Activated CD4-positive, alpha-beta memory T cell treated with anti-CD3 and anti-CD28 coated beads for 36 hours (primary cell): ENCODE measurements at regions not wholly inside any gene's neighbourhood (a gene's known extent, or its start where the extent isn't known, plus 50 kb on each side); places are given as distances from the start of the nearest gene placed in this dataset.

Source experiments
- CTCF ChIA-PET: fragments of 350-600 bp; sonication (Branson Sonifier 250); formaldehyde crosslinking; loops from one replicate; lab custom pipeline; 2021; ENCODE audit warnings: antibody characterized with exemption, inconsistent platforms; lab: Charles Lee
- POLR2A ChIA-PET: fragments of 350-600 bp; sonication (Branson Sonifier 250); formaldehyde crosslinking; loops from one replicate; lab custom pipeline; 2021; ENCODE audit warnings: antibody characterized with exemption; lab: Charles Lee
- DNase-seq: peaks from one replicate; pipeline ENCODE4 v3.0.0-alpha.2; 2020
- H3K27ac Mint-ChIP-seq: one replicate; pipeline ENCODE4 v1.8.0; 2021; ENCODE audit warnings: mixed read lengths
- H3K27me3 Mint-ChIP-seq: one replicate; pipeline ENCODE4 v1.8.0; 2021; ENCODE audit warnings: mixed read lengths
- H3K36me3 Mint-ChIP-seq: one replicate; pipeline ENCODE4 v1.8.0; 2021; ENCODE audit warnings: mixed read lengths
- H3K4me1 Mint-ChIP-seq: one replicate; pipeline ENCODE4 v1.8.0; 2021; ENCODE audit warnings: low read depth, mixed read lengths
- H3K4me3 Mint-ChIP-seq: one replicate; pipeline ENCODE4 v1.8.0; 2021; ENCODE audit warnings: mild to moderate bottlenecking, mixed read lengths
- H3K9me3 Mint-ChIP-seq: one replicate; pipeline ENCODE4 v1.8.0; 2021; ENCODE audit warnings: mixed read lengths
- intact Hi-C: fragments of 100-400 bp; cut with micrococcal nuclease; formaldehyde crosslinking; loops from one replicate; pipeline ENCODE4 v1.15.1; 2023

DNA sequence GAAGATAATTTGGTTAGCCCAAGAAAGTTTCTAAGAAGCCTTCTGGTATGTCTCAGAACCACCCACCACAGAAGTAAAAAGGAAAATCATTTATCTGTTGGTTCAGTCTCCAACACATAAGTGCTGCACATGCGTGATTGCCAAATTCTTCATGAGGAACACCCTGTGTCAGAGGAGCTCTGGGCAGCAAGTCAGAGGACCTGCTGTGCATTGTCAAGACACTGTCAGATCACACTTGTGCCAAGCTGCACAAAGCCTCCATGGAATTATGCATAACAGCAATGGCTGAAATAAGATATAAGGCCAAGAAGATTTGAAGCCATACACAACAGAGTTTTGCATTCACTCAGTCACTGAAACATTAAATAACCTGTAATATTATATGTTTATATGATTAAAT lies 1304.7 kb upstream of the FLRT2 start:
- peaks cover 8% of the 10 kb centered on the region for H3K9me3 Mint-ChIP-seq
- H3K27ac Mint-ChIP-seq, result no peak overlapping the region
- no peak overlapping the region for H3K4me3 Mint-ChIP-seq
- intact Hi-C loops, result no loop called here
- no peaks in the 10 kb centered on the region for H3K36me3 Mint-ChIP-seq
- no peaks in the 10 kb centered on the region for H3K4me1 Mint-ChIP-seq
- ChIA-PET CTCF (no interaction called here), POLR2A (no interaction called here)
- DNase-seq, result no peak
- no peaks in the 10 kb centered on the region for H3K27me3 Mint-ChIP-seq

DNA sequence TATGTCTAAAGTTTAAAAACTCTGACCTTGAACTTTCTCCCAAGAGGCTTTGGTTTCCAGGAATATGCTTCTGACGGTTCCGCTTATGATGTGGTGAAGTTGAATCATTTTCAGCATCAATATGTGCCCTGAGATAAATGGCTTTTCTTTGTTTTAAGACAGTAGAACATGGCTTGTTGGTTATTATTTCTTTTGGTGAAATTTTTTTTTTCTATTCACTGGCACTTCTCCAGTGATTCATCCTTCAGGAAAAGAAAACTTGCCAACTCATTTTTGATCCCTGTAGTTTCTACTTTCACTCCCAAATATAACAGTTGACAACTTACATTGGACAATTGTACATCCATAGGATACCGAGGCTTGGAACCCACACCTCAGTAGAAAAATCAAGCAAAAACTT lies 1301.2 kb upstream of the FLRT2 start:
- ChIA-PET CTCF (no interaction called here), POLR2A (no interaction called here)
- H3K4me1 Mint-ChIP-seq, result no peaks in the 10 kb centered on the region
- intact Hi-C loops, result no loop called here
- peaks cover 5% of the 10 kb centered on the region for H3K9me3 Mint-ChIP-seq
- no peaks in the 10 kb centered on the region for H3K27me3 Mint-ChIP-seq
- H3K4me3 Mint-ChIP-seq, result no peak overlapping the region
- no peak for DNase-seq
- no peak overlapping the region for H3K27ac Mint-ChIP-seq
- no peaks in the 10 kb centered on the region for H3K36me3 Mint-ChIP-seq

DNA sequence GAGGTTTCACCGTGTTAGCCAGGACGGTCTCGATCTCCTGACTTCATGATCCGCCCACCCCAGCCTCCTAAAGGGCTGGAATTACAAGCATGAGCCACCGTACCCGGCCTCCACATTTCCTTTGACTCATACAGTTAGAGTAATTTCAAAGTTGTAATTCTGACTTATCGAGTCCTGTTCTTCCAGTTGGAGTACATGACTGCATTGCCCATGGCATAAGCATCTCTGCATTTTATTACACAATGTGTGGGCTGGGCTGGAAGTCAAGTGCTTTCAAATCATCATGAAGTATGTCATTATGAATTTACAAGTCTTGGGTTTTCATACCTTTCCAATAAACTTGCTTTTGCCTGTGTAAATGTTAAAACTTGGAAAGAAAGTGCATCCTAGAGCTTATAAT lies 1295.7 kb upstream of the FLRT2 start:
- H3K4me3 Mint-ChIP-seq, result no peak overlapping the region
- no peaks in the 10 kb centered on the region for H3K27me3 Mint-ChIP-seq
- intact Hi-C loops, result no loop called here
- H3K27ac Mint-ChIP-seq, result no peak overlapping the region
- no peaks in the 10 kb centered on the region for H3K36me3 Mint-ChIP-seq
- ChIA-PET POLR2A (no interaction called here), CTCF (no interaction called here)
- peaks cover 10% of the 10 kb centered on the region for H3K9me3 Mint-ChIP-seq
- no peaks in the 10 kb centered on the region for H3K4me1 Mint-ChIP-seq
- no peak for DNase-seq

DNA sequence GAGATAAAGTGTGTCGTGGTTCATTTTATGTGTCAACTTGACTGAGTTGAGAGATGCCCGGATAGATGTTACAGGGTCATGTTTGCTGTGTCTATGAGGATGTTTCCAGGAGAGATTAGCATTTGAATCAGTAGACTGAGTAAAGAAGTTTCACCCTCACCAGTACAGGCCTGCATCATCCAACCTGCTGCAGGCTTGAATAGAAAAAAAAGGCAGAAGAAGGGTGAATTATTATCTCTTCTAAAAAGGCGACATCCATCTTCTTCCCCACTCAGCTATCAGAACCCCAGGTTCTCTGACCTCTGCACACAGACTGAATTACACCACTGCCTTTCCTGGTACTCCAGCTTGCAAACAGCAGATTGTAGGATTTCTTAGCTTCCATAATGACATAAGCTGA lies 1293.7 kb upstream of the FLRT2 start:
- Mint-ChIP-seq H3K4me1 (no peaks in the 10 kb centered on the region), H3K4me3 (no peak overlapping the region), H3K27ac (no peak overlapping the region), H3K36me3 (no peaks in the 10 kb centered on the region), H3K9me3 (peaks cover 7% of the 10 kb centered on the region), H3K27me3 (no peaks in the 10 kb centered on the region)
- ChIA-PET POLR2A (no interaction called here), CTCF (no interaction called here)
- intact Hi-C loops, result no loop called here
- DNase-seq, result no peak

DNA sequence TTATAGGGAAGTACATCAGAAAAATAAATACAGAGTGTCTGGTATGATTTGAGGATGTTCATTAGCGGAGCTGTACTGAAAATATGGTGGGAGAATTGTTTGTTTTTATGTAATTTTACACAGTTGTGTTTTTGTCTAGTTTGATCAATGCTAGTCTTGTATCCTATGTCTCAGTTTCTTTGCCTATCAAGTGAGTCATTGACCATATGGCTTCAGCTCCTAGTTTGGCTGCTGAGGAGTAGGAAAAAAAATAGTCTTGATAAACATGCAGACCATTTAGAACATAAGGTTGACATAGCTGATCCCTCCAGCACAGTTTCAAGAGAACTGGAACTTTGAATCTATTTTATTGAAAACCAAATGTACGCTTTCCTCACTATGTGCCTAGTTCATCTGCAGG lies 1292.1 kb upstream of the FLRT2 start:
- Mint-ChIP-seq H3K4me3 (no peak overlapping the region), H3K9me3 (peaks cover 14% of the 10 kb centered on the region), H3K27me3 (no peaks in the 10 kb centered on the region), H3K4me1 (no peaks in the 10 kb centered on the region), H3K27ac (no peak overlapping the region), H3K36me3 (no peaks in the 10 kb centered on the region)
- CTCF ChIA-PET, result no interaction called here
- DNase-seq, result no peak
- POLR2A ChIA-PET, result no interaction called here
- intact Hi-C loops, result no loop called here

DNA sequence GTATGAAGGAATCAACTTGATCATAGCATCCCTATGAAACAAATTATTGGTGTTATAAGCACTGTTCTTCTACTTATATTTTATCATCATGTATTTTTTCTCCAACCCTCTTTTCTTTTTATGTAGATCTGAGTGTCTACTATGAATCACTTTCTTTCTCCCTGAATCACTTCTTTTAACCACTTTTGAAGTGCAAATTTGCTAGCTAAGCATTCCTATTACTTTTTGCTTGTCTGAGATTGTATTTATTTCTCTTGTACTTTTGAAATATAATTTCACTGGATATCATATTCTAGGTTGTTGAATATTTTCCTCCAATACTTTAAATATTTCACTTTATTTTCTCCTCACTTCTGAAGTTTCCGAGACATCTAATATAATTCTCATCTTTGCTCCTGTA lies 1282.3 kb upstream of the FLRT2 start:
- no peaks in the 10 kb centered on the region for H3K27me3 Mint-ChIP-seq
- H3K4me3 Mint-ChIP-seq, result no peak overlapping the region
- H3K27ac Mint-ChIP-seq, result no peak overlapping the region
- ChIA-PET CTCF (no interaction called here), POLR2A (no interaction called here)
- H3K36me3 Mint-ChIP-seq, result no peaks in the 10 kb centered on the region
- H3K4me1 Mint-ChIP-seq, result no peaks in the 10 kb centered on the region
- DNase-seq, result no peak
- H3K9me3 Mint-ChIP-seq, result peaks cover 21% of the 10 kb centered on the region
- intact Hi-C loops, result no loop called here

DNA sequence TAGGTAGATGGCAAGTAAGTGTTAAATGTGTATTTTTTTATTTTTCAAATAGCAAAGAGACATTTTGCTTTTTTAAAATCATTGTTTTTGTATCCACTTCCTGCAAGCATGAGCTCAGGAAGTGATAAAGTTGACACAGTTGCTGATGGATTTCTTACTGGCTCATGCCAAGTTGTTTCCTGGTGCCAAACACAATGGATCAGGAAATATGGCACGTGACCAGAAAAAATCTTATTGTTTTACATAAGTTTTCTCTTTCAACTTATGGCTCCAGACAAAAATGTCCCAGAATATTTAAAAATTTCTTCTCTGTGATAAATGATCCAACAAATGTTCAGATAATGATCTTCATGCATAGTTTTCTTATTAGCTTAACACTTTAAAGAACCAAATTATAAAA lies 1279.1 kb upstream of the FLRT2 start:
- POLR2A ChIA-PET, result no interaction called here
- Mint-ChIP-seq H3K9me3 (peaks cover 23% of the 10 kb centered on the region), H3K4me1 (no peaks in the 10 kb centered on the region), H3K27ac (no peak overlapping the region), H3K27me3 (no peaks in the 10 kb centered on the region), H3K4me3 (no peak overlapping the region), H3K36me3 (no peaks in the 10 kb centered on the region)
- DNase-seq, result no peak
- CTCF ChIA-PET, result no interaction called here
- intact Hi-C loops, result no loop called here

DNA sequence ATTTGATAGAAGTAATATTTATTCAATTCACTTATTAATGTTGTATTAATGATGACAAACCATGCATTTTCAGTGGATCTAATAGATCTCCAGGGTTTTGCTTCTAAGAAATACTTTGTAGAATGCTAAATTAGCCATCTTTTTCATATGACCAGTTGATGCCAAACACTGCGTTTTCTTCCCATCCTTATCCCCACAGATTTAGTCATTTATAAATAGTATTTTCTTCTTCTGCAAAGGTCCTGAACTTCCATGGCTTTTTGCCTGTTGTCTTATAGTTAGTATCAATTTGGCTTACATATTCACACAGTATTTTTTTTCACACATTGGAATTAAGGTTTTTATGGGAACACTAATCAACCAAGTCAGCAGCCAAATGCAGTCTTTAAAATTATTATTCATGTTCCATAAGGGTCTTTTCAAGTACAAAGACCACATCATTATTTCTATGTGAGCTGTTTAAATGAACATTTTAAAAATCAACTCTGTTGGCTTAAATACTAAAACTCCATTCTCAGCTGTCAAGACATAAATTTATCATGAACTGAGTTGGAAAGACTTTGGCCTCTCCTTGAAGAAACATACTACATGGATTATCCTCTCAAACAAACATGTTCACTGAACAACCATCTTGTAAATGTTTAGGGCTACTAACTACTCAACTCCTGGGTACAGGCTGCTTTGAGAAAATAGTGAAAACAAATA lies 1278.4 kb upstream of the FLRT2 start:
- no peaks in the 10 kb centered on the region for H3K27me3 Mint-ChIP-seq
- ChIA-PET POLR2A (no interaction called here), CTCF (no interaction called here)
- intact Hi-C loops, result no loop called here
- DNase-seq, result no peak
- H3K36me3 Mint-ChIP-seq, result no peaks in the 10 kb centered on the region
- no peak overlapping the region for H3K27ac Mint-ChIP-seq
- no peak overlapping the region for H3K4me3 Mint-ChIP-seq
- H3K4me1 Mint-ChIP-seq, result no peaks in the 10 kb centered on the region
- peaks cover 23% of the 10 kb centered on the region for H3K9me3 Mint-ChIP-seq

DNA sequence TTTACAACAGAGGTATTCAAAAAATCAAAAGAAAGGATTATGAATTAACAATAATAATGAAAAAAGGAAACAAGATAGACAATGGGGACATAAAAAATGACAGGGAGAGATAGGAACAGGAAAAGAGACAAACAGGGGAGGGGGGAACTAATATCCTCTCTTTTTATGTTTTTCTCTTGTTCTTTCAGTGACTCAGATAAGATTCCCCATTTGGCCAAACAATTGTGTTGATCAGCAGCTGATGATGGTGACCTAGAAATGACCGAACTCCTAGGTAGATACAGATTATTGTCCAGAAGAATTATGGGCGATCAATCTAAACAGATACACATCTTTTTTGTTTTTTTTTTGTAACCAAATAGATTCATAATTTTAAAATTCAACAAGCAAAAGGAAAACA lies 1277.2 kb upstream of the FLRT2 start:
- no peak overlapping the region for H3K4me3 Mint-ChIP-seq
- peaks cover 23% of the 10 kb centered on the region for H3K9me3 Mint-ChIP-seq
- no peaks in the 10 kb centered on the region for H3K27me3 Mint-ChIP-seq
- no peaks in the 10 kb centered on the region for H3K36me3 Mint-ChIP-seq
- H3K4me1 Mint-ChIP-seq, result no peaks in the 10 kb centered on the region
- CTCF ChIA-PET, result no interaction called here
- POLR2A ChIA-PET, result no interaction called here
- intact Hi-C loops, result no loop called here
- H3K27ac Mint-ChIP-seq, result no peak overlapping the region
- DNase-seq, result no peak

DNA sequence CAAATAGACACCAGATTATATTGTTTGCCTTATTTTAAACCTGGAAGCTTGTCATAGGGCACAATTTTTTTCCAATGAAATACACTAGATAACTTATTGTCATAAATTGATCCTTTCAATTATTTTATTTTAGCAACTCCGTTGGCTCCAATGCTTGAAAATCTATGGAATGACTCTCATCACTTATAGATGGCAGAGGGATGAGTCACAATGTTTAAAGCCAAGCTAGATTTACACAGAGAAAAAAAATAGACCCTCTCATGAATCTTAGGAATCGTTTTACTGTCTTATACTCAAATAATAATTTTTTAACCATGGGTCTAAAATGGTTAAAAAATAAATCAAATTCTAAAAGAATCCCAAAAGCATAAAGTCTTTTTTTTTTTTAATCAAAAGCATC lies 1276.6 kb upstream of the FLRT2 start:
- Mint-ChIP-seq H3K27ac (no peak overlapping the region), H3K36me3 (no peaks in the 10 kb centered on the region), H3K27me3 (no peaks in the 10 kb centered on the region), H3K9me3 (peaks cover 26% of the 10 kb centered on the region), H3K4me3 (no peak overlapping the region), H3K4me1 (no peaks in the 10 kb centered on the region)
- ChIA-PET CTCF (no interaction called here), POLR2A (no interaction called here)
- intact Hi-C loops, result no loop called here
- no peak for DNase-seq

DNA sequence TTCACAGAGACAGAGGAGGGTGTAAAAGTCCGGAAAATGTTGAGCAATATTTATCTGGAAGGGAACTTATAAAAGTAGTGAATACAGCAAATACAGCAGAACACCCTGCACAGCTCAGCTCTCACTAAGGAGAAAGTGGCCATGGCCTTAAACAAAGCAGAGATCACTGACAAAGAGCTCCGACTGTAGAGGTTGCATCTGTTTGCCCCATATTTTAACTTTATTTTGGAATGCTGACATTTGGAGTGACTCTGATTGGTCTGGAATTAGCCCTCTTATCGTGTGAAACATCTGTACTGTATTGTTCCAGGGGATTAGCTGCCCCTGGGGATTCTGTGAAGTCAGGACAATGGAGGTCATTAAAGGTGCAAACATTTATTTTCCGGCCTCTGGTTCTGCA lies 1275.7 kb upstream of the FLRT2 start:
- CTCF ChIA-PET, result no interaction called here
- peaks cover 26% of the 10 kb centered on the region for H3K9me3 Mint-ChIP-seq
- POLR2A ChIA-PET, result no interaction called here
- no peak overlapping the region for H3K4me3 Mint-ChIP-seq
- H3K36me3 Mint-ChIP-seq, result no peaks in the 10 kb centered on the region
- no peak overlapping the region for H3K27ac Mint-ChIP-seq
- intact Hi-C loops, result no loop called here
- H3K27me3 Mint-ChIP-seq, result no peaks in the 10 kb centered on the region
- DNase-seq, result no peak
- no peaks in the 10 kb centered on the region for H3K4me1 Mint-ChIP-seq

DNA sequence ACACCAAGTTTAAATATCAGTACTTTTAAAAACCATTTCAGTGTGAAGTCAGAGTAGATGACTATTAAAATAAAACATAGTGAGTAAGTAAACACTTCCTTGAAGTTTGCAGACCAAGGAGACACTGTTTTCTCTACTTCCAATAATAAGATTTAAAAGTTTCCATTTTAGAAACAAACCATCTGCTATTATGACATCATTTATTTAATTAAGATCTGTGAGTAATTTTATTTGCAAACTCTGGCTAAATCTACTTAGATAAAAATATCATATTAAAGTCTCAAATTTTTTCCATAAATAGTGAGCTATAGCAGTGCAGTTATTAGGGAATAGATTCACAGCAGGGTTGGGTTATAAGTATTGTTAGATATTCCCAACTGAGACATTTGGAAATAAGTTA lies 1267.0 kb upstream of the FLRT2 start:
- no peak for DNase-seq
- intact Hi-C loops, result no loop called here
- CTCF ChIA-PET, result no interaction called here
- no peaks in the 10 kb centered on the region for H3K4me1 Mint-ChIP-seq
- H3K36me3 Mint-ChIP-seq, result no peaks in the 10 kb centered on the region
- peaks cover 15% of the 10 kb centered on the region for H3K9me3 Mint-ChIP-seq
- no peaks in the 10 kb centered on the region for H3K27me3 Mint-ChIP-seq
- no peak overlapping the region for H3K27ac Mint-ChIP-seq
- no peak overlapping the region for H3K4me3 Mint-ChIP-seq
- POLR2A ChIA-PET, result no interaction called here

DNA sequence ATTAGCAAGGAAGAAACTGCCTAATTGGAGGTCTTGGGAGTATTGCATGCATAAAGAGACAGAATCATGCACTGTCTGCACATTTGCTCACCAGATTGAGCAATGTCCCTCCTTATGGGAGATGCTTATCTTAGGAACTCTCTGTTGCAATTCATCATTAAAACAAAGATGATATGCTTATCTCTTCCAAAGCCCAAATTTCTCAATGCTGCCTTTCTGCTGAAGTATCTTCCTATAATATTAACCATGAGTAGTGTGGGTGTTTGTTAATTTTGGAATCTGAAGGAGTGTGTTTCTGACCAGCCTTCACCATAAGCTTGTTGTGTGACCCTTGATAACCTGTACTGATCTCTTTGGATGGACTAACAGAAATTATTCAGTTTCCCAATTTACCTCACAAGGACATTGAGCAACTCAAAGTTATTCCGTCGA lies 1257.6 kb upstream of the FLRT2 start:
- H3K9me3 Mint-ChIP-seq, result peaks cover 18% of the 10 kb centered on the region
- CTCF ChIA-PET, result no interaction called here
- H3K36me3 Mint-ChIP-seq, result no peaks in the 10 kb centered on the region
- DNase-seq, result no peak
- no peaks in the 10 kb centered on the region for H3K4me1 Mint-ChIP-seq
- no peaks in the 10 kb centered on the region for H3K27me3 Mint-ChIP-seq
- POLR2A ChIA-PET, result no interaction called here
- H3K4me3 Mint-ChIP-seq, result no peak overlapping the region
- no peak overlapping the region for H3K27ac Mint-ChIP-seq
- intact Hi-C loops, result no loop called here
